H9 (cell line): ENCODE measurements at regions not wholly inside any gene's neighbourhood (a gene's known extent, or its start where the extent isn't known, plus 50 kb on each side); places are given as distances from the start of the nearest gene placed in this dataset.

Experiments used
- DNase-seq: peaks from one replicate; pipeline ENCODE4 v3.0.0-alpha.2; 2017
- H2AFZ ChIP-seq: one replicate; pipeline ENCODE4 v1.6.1; 2013; ENCODE audit warnings: mild to moderate bottlenecking, low read length, control low read depth, moderate library complexity
- H2AK5ac ChIP-seq: 2 replicates; pipeline ENCODE4 v1.6.1; 2013; ENCODE audit warnings: low read length, control low read depth, mixed read lengths; ENCODE audit not compliant: insufficient read length
- H2BK120ac ChIP-seq: one replicate; pipeline ENCODE4 v1.6.1; 2013; ENCODE audit warnings: low read depth, mild to moderate bottlenecking, low read length, control low read depth, inconsistent platforms; ENCODE audit not compliant: poor library complexity, severe bottlenecking
- H2BK12ac ChIP-seq: 2 replicates; pipeline ENCODE4 v1.6.1; 2013; ENCODE audit warnings: low read length, control low read depth, mixed read lengths, low read depth; ENCODE audit not compliant: insufficient read length
- H2BK15ac ChIP-seq: 2 replicates; pipeline ENCODE4 v1.6.1; 2013; ENCODE audit warnings: low read depth, low read length, control low read depth
- H2BK20ac ChIP-seq: one replicate; pipeline ENCODE4 v1.6.1; 2013; ENCODE audit warnings: low read depth, mild to moderate bottlenecking, low read length, control low read depth, inconsistent platforms; ENCODE audit not compliant: poor library complexity, severe bottlenecking
- H2BK5ac ChIP-seq: 2 replicates; pipeline ENCODE4 v1.6.1; 2013; ENCODE audit warnings: low read length, control low read depth, mixed read lengths; ENCODE audit not compliant: insufficient read length
- H3K14ac ChIP-seq: 2 replicates; pipeline ENCODE4 v1.6.1; 2013; ENCODE audit warnings: low read length, control low read depth; ENCODE audit not compliant: insufficient read depth
- H3K18ac ChIP-seq: 2 replicates; pipeline ENCODE4 v1.6.1; 2013; ENCODE audit warnings: low read depth, mild to moderate bottlenecking, mixed read lengths, low read length, control low read depth; ENCODE audit not compliant: insufficient read length
- H3K23ac ChIP-seq: 2 replicates; pipeline ENCODE4 v1.6.1; 2013; ENCODE audit warnings: low read length, control low read depth, mixed read lengths, low read depth; ENCODE audit not compliant: insufficient read length
- H3K23me2 ChIP-seq: 2 replicates; pipeline ENCODE4 v1.6.1; 2013; ENCODE audit warnings: low read depth, mild to moderate bottlenecking, mixed read lengths, low read length, control low read depth; ENCODE audit not compliant: insufficient read length, poor library complexity, severe bottlenecking
- H3K27ac ChIP-seq: 2 replicates; pipeline ENCODE4 v1.5.1; 2013; ENCODE audit warnings: low read length, control low read depth, mixed read lengths, low read depth; ENCODE audit not compliant: insufficient read length
- H3K27me3 ChIP-seq: 2 replicates; pipeline ENCODE4 v1.6.1; 2013; ENCODE audit warnings: low read length, control low read depth, inconsistent platforms; ENCODE audit not compliant: insufficient read depth
- H3K4ac ChIP-seq: 2 replicates; pipeline ENCODE4 v1.6.1; 2013; ENCODE audit warnings: low read depth, mild to moderate bottlenecking, control low read depth, inconsistent platforms, low read length, moderate library complexity
- H3K4me1 ChIP-seq: 2 replicates; pipeline ENCODE4 v1.6.1; 2013; ENCODE audit warnings: low read length, control low read depth, inconsistent platforms; ENCODE audit not compliant: insufficient read depth
- H3K4me2 ChIP-seq: 2 replicates; pipeline ENCODE4 v1.6.1; 2013; ENCODE audit warnings: low read length, control low read depth, mixed read lengths; ENCODE audit not compliant: insufficient read length, insufficient read depth
- H3K56ac ChIP-seq: 2 replicates; pipeline ENCODE4 v1.6.1; 2013; ENCODE audit warnings: low read depth, mild to moderate bottlenecking, mixed read lengths, low read length, control low read depth; ENCODE audit not compliant: insufficient read length
- H3K79me1 ChIP-seq: 2 replicates; pipeline ENCODE4 v1.6.1; 2013; ENCODE audit warnings: low read depth, mild to moderate bottlenecking, moderate library complexity, low read length, control low read depth, inconsistent platforms; ENCODE audit not compliant: insufficient read depth, poor library complexity, severe bottlenecking
- H3K79me2 ChIP-seq: 2 replicates; pipeline ENCODE4 v1.6.1; 2013; ENCODE audit warnings: low read length, control low read depth, inconsistent platforms; ENCODE audit not compliant: insufficient read depth
- H3K9ac ChIP-seq: 2 replicates; pipeline ENCODE4 v1.6.1; 2013; ENCODE audit warnings: low read length, control low read depth, mixed read lengths; ENCODE audit not compliant: insufficient read length; ENCODE audit errors: extremely low read depth
- H3K9me3 ChIP-seq: one replicate; pipeline ENCODE4 v1.6.1; 2013; ENCODE audit warnings: low read depth, low read length, inconsistent platforms; ENCODE audit not compliant: control insufficient read depth
- H3T11ph ChIP-seq: one replicate; pipeline ENCODE4 v1.6.1; 2013; ENCODE audit warnings: mild to moderate bottlenecking, low read length, control low read depth, inconsistent platforms
- H4K20me1 ChIP-seq: one replicate; pipeline ENCODE4 v1.6.1; 2013; ENCODE audit not compliant: control insufficient read depth, insufficient read length, insufficient read depth
- H4K5ac ChIP-seq: 2 replicates; pipeline ENCODE4 v1.6.1; 2013; ENCODE audit warnings: low read depth, mild to moderate bottlenecking, mixed read lengths, low read length, control low read depth; ENCODE audit not compliant: insufficient read length
- H4K8ac ChIP-seq: replicated peaks from 2 replicates; pipeline ENCODE4 v1.6.1; 2013; ENCODE audit warnings: low read length, control low read depth, mixed read lengths, low read depth; ENCODE audit not compliant: insufficient read length
- H4K91ac ChIP-seq: 2 replicates; pipeline ENCODE4 v1.6.1; 2013; ENCODE audit warnings: low read depth, mild to moderate bottlenecking, moderate library complexity, mixed read lengths, low read length, control low read depth; ENCODE audit not compliant: insufficient read length
- H3K27ac Mint-ChIP-seq, 3 experiments: 2 replicates in 2 of 3; 3 replicates in 1 of 3; pipeline ENCODE4 v1.8.0; 2020 to 2021; ENCODE audit warnings: mixed read lengths in 3 of 3, mild to moderate bottlenecking in 1 of 3, moderate library complexity in 1 of 3
- H3K27me3 Mint-ChIP-seq: 2 replicates; pipeline ENCODE4 v1.8.0; 2021; ENCODE audit warnings: low read depth, mild to moderate bottlenecking, moderate library complexity, mixed read lengths
- H3K36me3 Mint-ChIP-seq, 3 experiments: 2 replicates in 2 of 3; 3 replicates in 1 of 3; pipeline ENCODE4 v1.8.0; 2020 to 2021; ENCODE audit warnings: low read depth in 3 of 3, mixed read lengths in 3 of 3; ENCODE audit not compliant: insufficient read depth in 1 of 3
- H3K4me1 Mint-ChIP-seq, 2 experiments: 2 replicates each; pipeline ENCODE4 v1.8.0; 2020; ENCODE audit warnings: mixed read lengths in 2 of 2
- H3K4me3 Mint-ChIP-seq, 2 experiments: 2 replicates in 1 of 2; 3 replicates in 1 of 2; pipeline ENCODE4 v1.8.0; 2020 to 2021; ENCODE audit warnings: mild to moderate bottlenecking in 2 of 2, mixed read lengths in 2 of 2, moderate library complexity in 1 of 2
- H3K9me3 Mint-ChIP-seq, 2 experiments: 2 replicates in 1 of 2; 3 replicates in 1 of 2; pipeline ENCODE4 v1.8.0; 2020; ENCODE audit warnings: mild to moderate bottlenecking in 2 of 2, mixed read lengths in 2 of 2, moderate library complexity in 1 of 2
- CTCF ChIP-seq: fragments of 200-600 bp; sonication (generic); conservative IDR thresholded peaks from 3 replicates; pipeline ENCODE4 v1.8.0; 2021; ENCODE audit warnings: antibody characterized with exemption, mild to moderate bottlenecking
- WGBS: extraction: QIAGEN DNeasy Blood & Tissue Kit; methylation state at CpG from one replicate; pipeline ENCODE4 v1.1.7; 2013; ENCODE audit warnings: missing lambda C conversion rate, low lambda C conversion rate, mixed read lengths; ENCODE audit not compliant: insufficient read length; ENCODE audit errors: extremely low coverage; 5-methylcytosine and 5-hydroxymethylcytosine counted together

- DNase-seq, result no peak
- H3K36me3 Mint-ChIP-seq, result peaks cover 2 to 17% (median 12%) of the 10 kb centered on the region in 3 experiments
- Histone ChIP-seq H4K91ac (no peak overlapping the region), H3K14ac (no peak overlapping the region), H3K23me2 (no peaks in the 10 kb centered on the region), H3K23ac (no peak overlapping the region), H3K18ac (no peak overlapping the region), H3K27me3 (no peaks in the 10 kb centered on the region; the same call in 1 of the 2 replicates), H2BK120ac (no peak overlapping the region), H3K27ac (no peak overlapping the region), H4K5ac (no peak overlapping the region), H2BK20ac (no peak overlapping the region), H4K8ac (no peak overlapping the region), H3K4me2 (no peak overlapping the region), H3K56ac (no peak overlapping the region), H3K79me2 (no peaks in the 10 kb centered on the region), H3K9me3 (peaks cover 16% of the 10 kb centered on the region), H4K20me1 (no peaks in the 10 kb centered on the region), H3K4me1 (no peaks in the 10 kb centered on the region), H2BK12ac (no peak overlapping the region), H2BK15ac (no peak overlapping the region), H2BK5ac (no peak overlapping the region), H3K79me1 (no peaks in the 10 kb centered on the region), H3T11ph (no peak overlapping the region), H2AFZ (no peak overlapping the region), H3K9ac (no peak overlapping the region), H2AK5ac (no peak overlapping the region), H3K4ac (no peak overlapping the region)
- H3K9me3 Mint-ChIP-seq, result peaks cover 16 to 20% of the 10 kb centered on the region in 2 experiments
- H3K27ac Mint-ChIP-seq, result no peak overlapping the region
- WGBS, result no CpG with 5 or more reads among the region's 3 CpGs
- no peaks in the 10 kb centered on the region for H3K4me1 Mint-ChIP-seq
- no peak overlapping the region for H3K4me3 Mint-ChIP-seq
- no peaks in the 10 kb centered on the region; the same call in 1 of the 2 replicates for H3K27me3 Mint-ChIP-seq
- no peak for TF ChIP-seq CTCF
Observed at GRCh38 chr18:43481069-43481468, 203.8 kb upstream of the SYT4 start.
